Breast epithelium (tissue), 4 donors: ENCODE measurements at regions not wholly inside any gene's neighbourhood (a gene's known extent, or its start where the extent isn't known, plus 50 kb on each side); places are given as distances from the start of the nearest gene placed in this dataset.

Experiments used
- DNase-seq, 2 donors: peaks; one replicate each; pipeline ENCODE4 v3.0.0-alpha.2; 2019; ENCODE audit warnings: low spot score in 2 of 2
- H3K27ac ChIP-seq, 2 donors: fragments of 200-600 bp; sonication (generic) in 1 of 2; one replicate each; pipeline ENCODE4 v1.5.1; 2016 to 2019; ENCODE audit warnings: mild to moderate bottlenecking in 1 of 2
- H3K27me3 ChIP-seq, 2 donors: fragments of 200-600 bp; sonication (generic) in 1 of 2; one replicate each; pipeline versions ENCODE4 v1.5.1 to v1.6.0; 2017 to 2019; ENCODE audit warnings: control low read depth in 1 of 2, mild to moderate bottlenecking in 1 of 2
- H3K36me3 ChIP-seq: fragments of 200-600 bp; one replicate; pipeline ENCODE4 v1.5.1; 2019
- H3K4me1 ChIP-seq, 2 donors: fragments of 200-600 bp; sonication (generic); one replicate each; pipeline ENCODE4 v1.5.1; 2016 to 2019; ENCODE audit warnings: control low read depth in 1 of 2
- H3K4me3 ChIP-seq, 3 donors: fragments of 200-600 bp; sonication (generic); 1 replicate in 2 of 3; 2 replicates in 1 of 3; pipeline ENCODE4 v1.5.1; 2016 to 2019; ENCODE audit warnings: mild to moderate bottlenecking in 3 of 3, moderate library complexity in 2 of 3
- H3K9me3 ChIP-seq, 2 donors: fragments of 200-600 bp; sonication (generic) in 1 of 2; one replicate each; pipeline ENCODE4 v1.5.1; 2016 to 2019; ENCODE audit warnings: control low read depth in 1 of 2
- CTCF ChIP-seq, 3 donors: fragments of 450-650 bp; IDR thresholded peaks; one replicate each; pipeline ENCODE4 v1.5.1; 2016 to 2017; ENCODE audit warnings: antibody characterized with exemption in 3 of 3, mild to moderate bottlenecking in 3 of 3, moderate library complexity in 3 of 3
- POLR2A ChIP-seq: fragments of 450-650 bp; IDR thresholded peaks from one replicate; pipeline ENCODE4 v1.6.1; 2016; ENCODE audit warnings: antibody characterized with exemption, mild to moderate bottlenecking, moderate library complexity
- POLR2AphosphoS5 ChIP-seq, 3 donors: sonication (generic); formaldehyde crosslinking; IDR thresholded peaks; one replicate each; pipeline ENCODE4 v1.6.1; 2017; ENCODE audit warnings: antibody characterized with exemption in 3 of 3
- intact Hi-C: fragments of 100-400 bp; cut with DNase I; formaldehyde crosslinking; loops from one replicate; pipeline ENCODE4 v1.15.1; 2023; ENCODE audit warnings: low total_unique reads

- H3K27me3 ChIP-seq, result no peaks in the 10 kb centered on the region
These were observed 78.1 kb upstream of the CPHXL start for GRCh38 chr16:75804368-75804767.

DNA sequence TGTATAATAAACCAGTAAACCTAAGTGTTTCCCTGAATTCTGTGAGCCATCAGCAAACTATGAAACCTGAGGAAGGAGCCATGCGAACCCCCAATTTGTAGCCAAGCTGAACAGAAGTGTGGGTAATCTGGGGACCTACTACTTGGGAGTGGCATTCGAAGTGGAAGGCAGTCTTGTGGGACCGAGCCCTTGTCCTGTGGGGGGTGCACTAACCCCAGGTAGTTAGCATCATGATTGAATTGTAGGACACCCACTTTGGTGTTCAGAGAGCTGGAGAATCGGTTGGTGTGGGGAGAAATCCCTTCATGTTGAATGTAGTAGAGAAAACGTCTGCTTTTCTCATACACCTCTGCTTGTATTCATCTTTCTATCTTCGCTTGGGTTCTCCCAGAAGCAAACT lies 79.7 kb upstream of the CPHXL start:
- no peaks in the 10 kb centered on the region for H3K27me3 ChIP-seq
- H3K4me1 ChIP-seq, result no peaks in the 10 kb centered on the region
- H3K27ac ChIP-seq, result no peak overlapping the region
- no peaks in the 10 kb centered on the region for H3K36me3 ChIP-seq
- DNase-seq, result no peak
- intact Hi-C loops, result no loop called here
- no peaks in the 10 kb centered on the region for H3K9me3 ChIP-seq
- H3K4me3 ChIP-seq, result no peak overlapping the region
- no peak for TF ChIP-seq POLR2A
- TF ChIP-seq POLR2AphosphoS5 (IDR thresholded peaks at IDR 0.05), result no peak
- no peak for TF ChIP-seq CTCF (IDR thresholded peaks at IDR 0.05)

More at GRCh38 chr16:75804368-75804767, 78.1 kb upstream of the CPHXL start:
- Histone ChIP-seq H3K9me3 (no peaks in the 10 kb centered on the region), H3K4me3 (no peak overlapping the region), H3K36me3 (no peaks in the 10 kb centered on the region), H3K27ac (no peak overlapping the region), H3K4me1 (no peaks in the 10 kb centered on the region)
- intact Hi-C loops, result no loop called here
- no peak for TF ChIP-seq POLR2A
- TF ChIP-seq POLR2AphosphoS5 (IDR thresholded peaks at IDR 0.05), result no peak
- no peak for TF ChIP-seq CTCF (IDR thresholded peaks at IDR 0.05)
- DNase-seq, result no peak

- Histone ChIP-seq H3K27ac (no peak overlapping the region), H3K4me3 (no peak overlapping the region), H3K27me3 (no peaks in the 10 kb centered on the region), H3K9me3 (no peaks in the 10 kb centered on the region), H3K4me1 (no peaks in the 10 kb centered on the region), H3K36me3 (no peaks in the 10 kb centered on the region)
- intact Hi-C loops, result no loop called here
- no peak for DNase-seq
- TF ChIP-seq POLR2AphosphoS5 (IDR thresholded peaks at IDR 0.05) (no peak), POLR2A (no peak), CTCF (IDR thresholded peaks at IDR 0.05) (no peak)
These were observed 80.2 kb upstream of the CPHXL start for GRCh38 chr16:75806487-75806886.

- H3K4me3 ChIP-seq, result no peak overlapping the region
- no peaks in the 10 kb centered on the region for H3K9me3 ChIP-seq
- H3K27ac ChIP-seq, result no peak overlapping the region
- H3K4me1 ChIP-seq, result no peaks in the 10 kb centered on the region
- H3K36me3 ChIP-seq, result no peaks in the 10 kb centered on the region
- no peaks in the 10 kb centered on the region for H3K27me3 ChIP-seq
- DNase-seq, result no peak
- TF ChIP-seq POLR2AphosphoS5 (IDR thresholded peaks at IDR 0.05) (no peak), POLR2A (no peak), CTCF (IDR thresholded peaks at IDR 0.05) (no peak)
- intact Hi-C loops, result no loop called here
These were observed 84.1 kb upstream of the CPHXL start for GRCh38 chr16:75810342-75810741.

DNA sequence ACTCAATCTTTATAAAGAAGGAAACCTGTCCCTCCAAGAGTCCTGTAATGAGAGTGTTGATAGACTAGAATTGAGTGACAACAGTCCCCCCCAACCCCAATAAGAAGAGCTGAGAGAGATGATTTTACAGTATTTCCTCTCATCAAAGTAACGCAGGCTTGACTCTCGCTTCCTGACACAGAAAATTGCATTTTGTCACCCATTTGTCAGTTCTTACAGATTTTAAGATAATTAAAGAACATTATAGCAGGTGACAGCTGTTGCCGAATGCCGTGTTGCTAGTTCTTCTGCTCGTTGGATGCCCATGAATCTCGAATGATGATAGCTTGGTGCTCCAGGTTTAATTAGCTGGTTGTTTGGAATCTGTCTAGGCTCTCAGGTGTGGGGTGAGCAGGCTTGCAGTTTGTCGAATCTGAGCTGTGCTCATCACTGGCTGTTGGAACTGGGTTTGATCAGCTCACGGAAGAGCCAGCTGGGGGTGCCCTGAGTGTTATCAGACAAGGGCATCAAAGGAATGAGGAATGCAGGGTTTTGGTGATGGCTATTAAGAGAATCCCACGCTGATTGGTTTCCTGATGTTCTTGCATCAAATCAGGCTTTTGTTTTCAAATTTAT lies 84.8 kb upstream of the CPHXL start:
- DNase-seq, result no peak
- no peaks in the 10 kb centered on the region for H3K27me3 ChIP-seq
- H3K4me3 ChIP-seq, result no peak overlapping the region
- no peak overlapping the region for H3K27ac ChIP-seq
- TF ChIP-seq POLR2A (no peak), POLR2AphosphoS5 (IDR thresholded peaks at IDR 0.05) (no peak), CTCF (IDR thresholded peaks at IDR 0.05) (no peak)
- no peaks in the 10 kb centered on the region for H3K36me3 ChIP-seq
- H3K4me1 ChIP-seq, result no peaks in the 10 kb centered on the region
- intact Hi-C loops, result no loop called here
- H3K9me3 ChIP-seq, result no peaks in the 10 kb centered on the region
